ENCODE measurements at regions not wholly inside any gene's neighbourhood (a gene's known extent, or its start where the extent isn't known, plus 50 kb on each side); places are given as distances from the start of the nearest gene placed in this dataset.

DNA sequence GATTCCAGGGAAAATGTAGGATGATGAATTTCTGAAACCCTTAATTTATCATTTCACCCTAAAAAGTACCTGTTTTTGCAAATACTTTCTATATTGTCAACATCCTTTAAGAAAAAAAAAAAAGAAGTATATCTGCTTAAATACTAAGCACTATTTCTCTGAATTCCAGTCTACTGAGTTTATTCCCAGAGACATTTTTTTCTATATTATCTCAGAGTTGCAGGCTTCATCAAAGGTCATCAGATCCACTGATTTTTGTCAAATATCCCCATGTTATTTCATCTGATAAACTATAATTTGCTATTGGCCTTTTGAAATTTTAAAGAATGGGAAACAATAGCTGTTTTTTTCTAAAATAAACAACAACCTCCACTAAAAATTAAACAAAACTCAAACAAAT, 357.6 kb upstream of the ID4 start:
- intact Hi-C loops (cut with micrococcal nuclease; ENCODE audit: unreplicated experiment): no loop called here
- POLR2A ChIA-PET: no interaction called here
- H2AFZ ChIP-seq (ENCODE audit: control insufficient read depth, low read depth, low read length): no peak overlapping the region
- no peaks in the 10 kb centered on the region for H3K4me1 ChIP-seq (ENCODE audit: control insufficient read depth, insufficient read depth, low read length)
- TF ChIP-seq SRF (IDR thresholded peaks at IDR 0.05; ENCODE audit: low read depth in 2 of 2, low read length in 2 of 2) (no peak), RBBP5 (conservative IDR thresholded peaks at IDR 0.05) (no peak), SUPT20H (IDR thresholded peaks at IDR 0.05; ENCODE audit: borderline replicate concordance, control insufficient read depth, low read depth, low read length) (no peak), POLR2A (IDR thresholded peaks at IDR 0.05; ENCODE audit: low read depth, low read length) (no peak)
- TF ChIP-seq, protein P1, sequence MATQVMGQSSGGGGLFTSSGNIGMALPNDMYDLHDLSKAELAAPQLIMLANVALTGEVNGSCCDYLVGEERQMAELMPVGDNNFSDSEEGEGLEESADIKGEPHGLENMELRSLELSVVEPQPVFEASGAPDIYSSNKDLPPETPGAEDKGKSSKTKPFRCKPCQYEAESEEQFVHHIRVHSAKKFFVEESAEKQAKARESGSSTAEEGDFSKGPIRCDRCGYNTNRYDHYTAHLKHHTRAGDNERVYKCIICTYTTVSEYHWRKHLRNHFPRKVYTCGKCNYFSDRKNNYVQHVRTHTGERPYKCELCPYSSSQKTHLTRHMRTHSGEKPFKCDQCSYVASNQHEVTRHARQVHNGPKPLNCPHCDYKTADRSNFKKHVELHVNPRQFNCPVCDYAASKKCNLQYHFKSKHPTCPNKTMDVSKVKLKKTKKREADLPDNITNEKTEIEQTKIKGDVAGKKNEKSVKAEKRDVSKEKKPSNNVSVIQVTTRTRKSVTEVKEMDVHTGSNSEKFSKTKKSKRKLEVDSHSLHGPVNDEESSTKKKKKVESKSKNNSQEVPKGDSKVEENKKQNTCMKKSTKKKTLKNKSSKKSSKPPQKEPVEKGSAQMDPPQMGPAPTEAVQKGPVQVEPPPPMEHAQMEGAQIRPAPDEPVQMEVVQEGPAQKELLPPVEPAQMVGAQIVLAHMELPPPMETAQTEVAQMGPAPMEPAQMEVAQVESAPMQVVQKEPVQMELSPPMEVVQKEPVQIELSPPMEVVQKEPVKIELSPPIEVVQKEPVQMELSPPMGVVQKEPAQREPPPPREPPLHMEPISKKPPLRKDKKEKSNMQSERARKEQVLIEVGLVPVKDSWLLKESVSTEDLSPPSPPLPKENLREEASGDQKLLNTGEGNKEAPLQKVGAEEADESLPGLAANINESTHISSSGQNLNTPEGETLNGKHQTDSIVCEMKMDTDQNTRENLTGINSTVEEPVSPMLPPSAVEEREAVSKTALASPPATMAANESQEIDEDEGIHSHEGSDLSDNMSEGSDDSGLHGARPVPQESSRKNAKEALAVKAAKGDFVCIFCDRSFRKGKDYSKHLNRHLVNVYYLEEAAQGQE (IDR thresholded peaks at IDR 0.05; ENCODE audit: low read depth, low read length): no peak
- no peaks in the 10 kb centered on the region for H3K36me3 ChIP-seq (ENCODE audit: control insufficient read depth in 2 of 2, insufficient read depth in 2 of 2, low read length in 1 of 2)
- in situ Hi-C loops (cut with MboI): no loop called here
- no peaks in the 10 kb centered on the region for H4K20me1 ChIP-seq (ENCODE audit: control insufficient read depth, insufficient read depth)
- RAD21 ChIA-PET (ENCODE audit: unreplicated experiment): no interaction called here
- no peak for DNase-seq (ENCODE audit: low read depth, low spot score)
- no peaks in the 10 kb centered on the region for H3K9me3 ChIP-seq (replicated peaks; ENCODE audit: control insufficient read depth, insufficient read depth, low read length)
- SMC1A ChIA-PET (ENCODE audit: uncharacterized antibody, unreplicated experiment): no interaction called here
- no peak overlapping the region for H3K4me2 ChIP-seq (ENCODE audit: control insufficient read depth, insufficient read depth)
- no peak overlapping the region for H3K4me3 ChIP-seq
- H3K9ac ChIP-seq (ENCODE audit: control insufficient read depth, insufficient read depth, low read length): no peak overlapping the region
- H3K27ac ChIP-seq (ENCODE audit: control insufficient read depth, insufficient read depth): no peak overlapping the region
- no TSS peak for BruUV-seq (replicated peaks)
- H3K79me2 ChIP-seq (ENCODE audit: control insufficient read depth, insufficient read depth, low read length): no peaks in the 10 kb centered on the region
- no peaks in the 10 kb centered on the region for H3K27me3 ChIP-seq (replicated peaks in 1 of 2; ENCODE audit: control insufficient read depth in 2 of 2, insufficient read depth in 2 of 2, low read length in 1 of 2)
- FAIRE-seq: no peak
- ATAC-seq: no peak
- CTCF ChIA-PET: interaction anchor here (0.6 kb wide), 1 partner anchor 1365 kb away, joined by 3 read pairs; no protein-coding TSS in a partner anchor

All from GM12878 (cell line).